ENCODE measurements at regions not wholly inside any gene's neighbourhood (a gene's known extent, or its start where the extent isn't known, plus 50 kb on each side); places are given as distances from the start of the nearest gene placed in this dataset.

DNA sequence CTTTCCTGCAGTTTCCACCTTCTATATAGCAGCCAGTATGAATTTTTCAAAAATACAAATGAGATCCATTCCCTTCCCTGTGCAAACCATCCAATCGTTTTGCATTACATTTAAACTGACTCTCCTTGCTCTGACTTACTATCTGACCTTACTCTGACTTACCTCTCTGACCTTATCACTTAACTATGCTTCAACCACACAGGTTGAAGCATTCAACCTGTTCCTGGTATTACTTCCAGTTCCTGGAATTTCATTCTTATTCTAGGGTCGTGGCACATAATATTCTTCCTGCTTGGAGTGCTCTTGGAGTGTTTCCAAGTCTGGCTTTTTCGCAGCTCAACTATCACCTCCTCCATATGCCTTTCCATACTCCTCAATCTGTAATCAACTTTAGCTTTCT is 850.6 kb upstream of the CHAC2 start:
- H4K20me1 ChIP-seq (ENCODE audit: control insufficient read depth, insufficient read depth) = no peaks in the 10 kb centered on the region
- in situ Hi-C loops (cut with MboI) (no loop called here), intact Hi-C loops (cut with micrococcal nuclease; ENCODE audit: unreplicated experiment) (no loop called here)
- ATAC-seq = no peak
- POLR2A ChIA-PET = no interaction called here
- SMC1A ChIA-PET (ENCODE audit: uncharacterized antibody, unreplicated experiment) = no interaction called here
- H3K4me2 ChIP-seq (ENCODE audit: control insufficient read depth, insufficient read depth) = no peak overlapping the region
- H3K4me1 ChIP-seq (ENCODE audit: control insufficient read depth, insufficient read depth, low read length) = no peaks in the 10 kb centered on the region
- DNase-seq (ENCODE audit: low read depth, low spot score) = no peak
- BruUV-seq (replicated peaks) = no TSS peak
- CTCF ChIA-PET = no interaction called here
- H2AFZ ChIP-seq (ENCODE audit: control insufficient read depth, low read depth, low read length) = no peak overlapping the region
- H3K36me3 ChIP-seq (ENCODE audit: control insufficient read depth in 2 of 2, insufficient read depth in 2 of 2, low read length in 1 of 2) = no peaks in the 10 kb centered on the region
- WGBS (ENCODE audit: insufficient coverage, insufficient replicate concordance, low lambda C conversion rate, missing lambda C conversion rate) = 0% methylated on average over 3 of the region's 3 CpGs
- no peak overlapping the region for H3K9ac ChIP-seq (ENCODE audit: control insufficient read depth, insufficient read depth, low read length)
- RAD21 ChIA-PET (ENCODE audit: unreplicated experiment) = no interaction called here
- no peak overlapping the region for H3K27ac ChIP-seq (ENCODE audit: control insufficient read depth, insufficient read depth)
- FAIRE-seq = no peak
- H3K79me2 ChIP-seq (ENCODE audit: control insufficient read depth, insufficient read depth, low read length) = no peaks in the 10 kb centered on the region
- no peaks in the 10 kb centered on the region for H3K27me3 ChIP-seq (replicated peaks in 1 of 2; ENCODE audit: control insufficient read depth in 2 of 2, insufficient read depth in 2 of 2, low read length in 1 of 2)
- no peak overlapping the region for H3K4me3 ChIP-seq
- no peaks in the 10 kb centered on the region for H3K9me3 ChIP-seq (replicated peaks; ENCODE audit: control insufficient read depth, insufficient read depth, low read length)
- TF ChIP-seq TCF3 (IDR thresholded peaks at IDR 0.05; ENCODE audit: borderline replicate concordance, insufficient read depth, low read depth, low read length) = no peak
- no peak for TF ChIP-seq FOXK2 (IDR thresholded peaks at IDR 0.05)
- TF ChIP-seq REST (IDR thresholded peaks at IDR 0.05; ENCODE audit: low read depth, low read length) = no peak
- no peak for TF ChIP-seq E2F4 (IDR thresholded peaks at IDR 0.05; ENCODE audit: low read depth, low read length)
- TF ChIP-seq ZNF384 (IDR thresholded peaks at IDR 0.05; ENCODE audit: borderline replicate concordance, low read depth, low read length) = no peak
- TF ChIP-seq, protein P1, sequence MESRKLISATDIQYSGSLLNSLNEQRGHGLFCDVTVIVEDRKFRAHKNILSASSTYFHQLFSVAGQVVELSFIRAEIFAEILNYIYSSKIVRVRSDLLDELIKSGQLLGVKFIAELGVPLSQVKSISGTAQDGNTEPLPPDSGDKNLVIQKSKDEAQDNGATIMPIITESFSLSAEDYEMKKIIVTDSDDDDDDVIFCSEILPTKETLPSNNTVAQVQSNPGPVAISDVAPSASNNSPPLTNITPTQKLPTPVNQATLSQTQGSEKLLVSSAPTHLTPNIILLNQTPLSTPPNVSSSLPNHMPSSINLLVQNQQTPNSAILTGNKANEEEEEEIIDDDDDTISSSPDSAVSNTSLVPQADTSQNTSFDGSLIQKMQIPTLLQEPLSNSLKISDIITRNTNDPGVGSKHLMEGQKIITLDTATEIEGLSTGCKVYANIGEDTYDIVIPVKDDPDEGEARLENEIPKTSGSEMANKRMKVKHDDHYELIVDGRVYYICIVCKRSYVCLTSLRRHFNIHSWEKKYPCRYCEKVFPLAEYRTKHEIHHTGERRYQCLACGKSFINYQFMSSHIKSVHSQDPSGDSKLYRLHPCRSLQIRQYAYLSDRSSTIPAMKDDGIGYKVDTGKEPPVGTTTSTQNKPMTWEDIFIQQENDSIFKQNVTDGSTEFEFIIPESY (IDR thresholded peaks at IDR 0.05) = no peak
- TF ChIP-seq NR2C1 (IDR thresholded peaks at IDR 0.05) = no peak
- no peak for TF ChIP-seq PBX3 (IDR thresholded peaks at IDR 0.05; ENCODE audit: insufficient replicate concordance, low read depth, low read length)
- no peak for TF ChIP-seq SRF (IDR thresholded peaks at IDR 0.05; ENCODE audit: low read depth in 2 of 2, low read length in 2 of 2)
- no peak for TF ChIP-seq CHD4 (IDR thresholded peaks at IDR 0.05)
- TF ChIP-seq CHD1 (IDR thresholded peaks at IDR 0.05; ENCODE audit: low read depth, low read length) = no peak
- no peak for TF ChIP-seq MEF2B (IDR thresholded peaks at IDR 0.05; ENCODE audit: partially characterized antibody, poor library complexity, severe bottlenecking)
- TF ChIP-seq TARDBP (IDR thresholded peaks at IDR 0.05; ENCODE audit: borderline replicate concordance) = no peak
- no peak for TF ChIP-seq MLLT1 (IDR thresholded peaks at IDR 0.05)
- TF ChIP-seq, protein P2, sequence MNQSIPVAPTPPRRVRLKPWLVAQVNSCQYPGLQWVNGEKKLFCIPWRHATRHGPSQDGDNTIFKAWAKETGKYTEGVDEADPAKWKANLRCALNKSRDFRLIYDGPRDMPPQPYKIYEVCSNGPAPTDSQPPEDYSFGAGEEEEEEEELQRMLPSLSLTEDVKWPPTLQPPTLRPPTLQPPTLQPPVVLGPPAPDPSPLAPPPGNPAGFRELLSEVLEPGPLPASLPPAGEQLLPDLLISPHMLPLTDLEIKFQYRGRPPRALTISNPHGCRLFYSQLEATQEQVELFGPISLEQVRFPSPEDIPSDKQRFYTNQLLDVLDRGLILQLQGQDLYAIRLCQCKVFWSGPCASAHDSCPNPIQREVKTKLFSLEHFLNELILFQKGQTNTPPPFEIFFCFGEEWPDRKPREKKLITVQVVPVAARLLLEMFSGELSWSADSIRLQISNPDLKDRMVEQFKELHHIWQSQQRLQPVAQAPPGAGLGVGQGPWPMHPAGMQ (IDR thresholded peaks at IDR 0.05; ENCODE audit: borderline replicate concordance) = no peak
